ENCODE measurements at regions not wholly inside any gene's neighbourhood (a gene's known extent, or its start where the extent isn't known, plus 50 kb on each side); places are given as distances from the start of the nearest gene placed in this dataset.
"Not testable (repeated sequence)": the region's sequence is repeated elsewhere in the genome, so short reads cannot be mapped to it uniquely, and the experiment has no call there.

- DNase-seq; H3K4me1 ChIP-seq; H3K4me3 ChIP-seq; H3K27me3 ChIP-seq; ATAC-seq; intact Hi-C loops (cut with DNase I); H3K27ac ChIP-seq; H3K36me3 ChIP-seq (replicated peaks in 1 of 2; ENCODE audit: insufficient read depth in 1 of 2, low read depth in 2 of 2); H3K9me3 ChIP-seq: not testable (repeated sequence)
Measured at GRCh38 chr7:65550444-65550809, 176.8 kb downstream of the ZNF92 start.

GRCh38 chr7:65551042-65551441 lies 177.4 kb downstream of the ZNF92 start:
- H3K4me1 ChIP-seq; H3K27me3 ChIP-seq; H3K27ac ChIP-seq; H3K9me3 ChIP-seq; H3K36me3 ChIP-seq (replicated peaks in 1 of 2; ENCODE audit: insufficient read depth in 1 of 2, low read depth in 2 of 2); intact Hi-C loops (cut with DNase I); H3K4me3 ChIP-seq; ATAC-seq; DNase-seq: not testable (repeated sequence)
- 64 to 79% methylated on average over 1 of the region's 1 CpG for WGBS, 2 donors

GRCh38 chr7:65554553-65555476 lies 181.2 kb downstream of the ZNF92 start:
- H3K4me1 ChIP-seq; H3K27me3 ChIP-seq; H3K4me3 ChIP-seq; intact Hi-C loops (cut with DNase I); H3K27ac ChIP-seq; H3K36me3 ChIP-seq (replicated peaks in 1 of 2; ENCODE audit: insufficient read depth in 1 of 2, low read depth in 2 of 2); ATAC-seq; H3K9me3 ChIP-seq; DNase-seq: not testable (repeated sequence)
- WGBS, 2 donors, result no CpG with 5 or more reads among the region's 85 CpGs

GRCh38 chr7:65558584-65558983 lies 184.9 kb downstream of the ZNF92 start:
- intact Hi-C loops (cut with DNase I); H3K36me3 ChIP-seq (replicated peaks in 1 of 2; ENCODE audit: insufficient read depth in 1 of 2, low read depth in 2 of 2); ATAC-seq; H3K27me3 ChIP-seq; H3K9me3 ChIP-seq; H3K4me1 ChIP-seq; H3K27ac ChIP-seq; H3K4me3 ChIP-seq: not testable (repeated sequence)
- 76 to 82% methylated on average over 4 of the region's 4 CpGs for WGBS, 2 donors
- peak in 1 of 4 donors; percentile 7 for DNase-seq

- H3K9me3 ChIP-seq; H3K36me3 ChIP-seq (replicated peaks in 1 of 2; ENCODE audit: insufficient read depth in 1 of 2, low read depth in 2 of 2); H3K4me3 ChIP-seq; ATAC-seq; H3K4me1 ChIP-seq; H3K27me3 ChIP-seq; intact Hi-C loops (cut with DNase I); H3K27ac ChIP-seq: not testable (repeated sequence)
- peak in 1 of 4 donors; percentile 2 for DNase-seq
- 91 to 94% methylated on average over 5 of the region's 6 CpGs for WGBS, 2 donors
Measured at GRCh38 chr7:65561786-65562372, 188.2 kb downstream of the ZNF92 start.

- ATAC-seq; H3K9me3 ChIP-seq; H3K27me3 ChIP-seq; DNase-seq; H3K4me3 ChIP-seq; H3K27ac ChIP-seq; H3K36me3 ChIP-seq (replicated peaks in 1 of 2; ENCODE audit: insufficient read depth in 1 of 2, low read depth in 2 of 2); intact Hi-C loops (cut with DNase I); H3K4me1 ChIP-seq: not testable (repeated sequence)
- WGBS, 2 donors, result 40 to 44% methylated on average over 1 of the region's 2 CpGs
Measured at GRCh38 chr7:65562522-65562921, 188.9 kb downstream of the ZNF92 start.

- WGBS, 2 donors, result no CpG with 5 or more reads among the region's 1 CpG
- H3K4me3 ChIP-seq; H3K9me3 ChIP-seq; ATAC-seq; H3K4me1 ChIP-seq; intact Hi-C loops (cut with DNase I); DNase-seq; H3K27ac ChIP-seq; H3K36me3 ChIP-seq (replicated peaks in 1 of 2; ENCODE audit: insufficient read depth in 1 of 2, low read depth in 2 of 2); H3K27me3 ChIP-seq: not testable (repeated sequence)
Measured at GRCh38 chr7:65563333-65563732, 189.7 kb downstream of the ZNF92 start.

- DNase-seq; H3K27me3 ChIP-seq; H3K4me3 ChIP-seq; H3K27ac ChIP-seq; H3K4me1 ChIP-seq; intact Hi-C loops (cut with DNase I); H3K9me3 ChIP-seq; ATAC-seq; H3K36me3 ChIP-seq (replicated peaks in 1 of 2; ENCODE audit: insufficient read depth in 1 of 2, low read depth in 2 of 2): not testable (repeated sequence)
- no CpG with 5 or more reads among the region's 6 CpGs for WGBS, 2 donors
Measured at GRCh38 chr7:65568226-65568625, 194.6 kb downstream of the ZNF92 start.

- H3K4me3 ChIP-seq; DNase-seq; intact Hi-C loops (cut with DNase I); H3K4me1 ChIP-seq; H3K27ac ChIP-seq; ATAC-seq; H3K27me3 ChIP-seq; H3K9me3 ChIP-seq; H3K36me3 ChIP-seq (replicated peaks in 1 of 2; ENCODE audit: insufficient read depth in 1 of 2, low read depth in 2 of 2): not testable (repeated sequence)
- WGBS, 2 donors, result no CpG with 5 or more reads among the region's 1 CpG
Measured at GRCh38 chr7:65570990-65571389, 197.3 kb downstream of the ZNF92 start.

GRCh38 chr7:65572581-65572980 lies 198.9 kb downstream of the ZNF92 start:
- DNase-seq; intact Hi-C loops (cut with DNase I); H3K4me1 ChIP-seq; H3K9me3 ChIP-seq; H3K27ac ChIP-seq; H3K27me3 ChIP-seq; H3K36me3 ChIP-seq (replicated peaks in 1 of 2; ENCODE audit: insufficient read depth in 1 of 2, low read depth in 2 of 2); ATAC-seq; H3K4me3 ChIP-seq: not testable (repeated sequence)
- 2 to 3% methylated on average over 27 to 31 of the region's 35 CpGs for WGBS, 2 donors

GRCh38 chr7:65576370-65576769 lies 202.7 kb downstream of the ZNF92 start:
- intact Hi-C loops (cut with DNase I); DNase-seq; ATAC-seq; H3K4me1 ChIP-seq; H3K27me3 ChIP-seq; H3K27ac ChIP-seq; H3K36me3 ChIP-seq (replicated peaks in 1 of 2; ENCODE audit: insufficient read depth in 1 of 2, low read depth in 2 of 2); H3K4me3 ChIP-seq; H3K9me3 ChIP-seq: not testable (repeated sequence)
- WGBS, 2 donors, result 57 to 71% methylated on average over 1 of the region's 1 CpG

- intact Hi-C loops (cut with DNase I); DNase-seq; ATAC-seq: not testable (repeated sequence)
Measured at GRCh38 chr7:65582518-65583119, 209.0 kb downstream of the ZNF92 start.

More at GRCh38 chr7:65582518-65583119, 209.0 kb downstream of the ZNF92 start:
- not testable (repeated sequence) for H3K9me3 ChIP-seq; H3K4me3 ChIP-seq; H3K27ac ChIP-seq; H3K36me3 ChIP-seq (replicated peaks in 1 of 2; ENCODE audit: insufficient read depth in 1 of 2, low read depth in 2 of 2); H3K4me1 ChIP-seq; H3K27me3 ChIP-seq
- 77 to 85% methylated on average over 1 to 2 of the region's 2 CpGs for WGBS, 2 donors

Data from body of pancreas (tissue), 4 donors.